ENCODE measurements at regions not wholly inside any gene's neighbourhood (a gene's known extent, or its start where the extent isn't known, plus 50 kb on each side); places are given as distances from the start of the nearest gene placed in this dataset.
A peak's percentile ranks its signal among the peaks of the same experiment; 100 is the strongest.

DNA sequence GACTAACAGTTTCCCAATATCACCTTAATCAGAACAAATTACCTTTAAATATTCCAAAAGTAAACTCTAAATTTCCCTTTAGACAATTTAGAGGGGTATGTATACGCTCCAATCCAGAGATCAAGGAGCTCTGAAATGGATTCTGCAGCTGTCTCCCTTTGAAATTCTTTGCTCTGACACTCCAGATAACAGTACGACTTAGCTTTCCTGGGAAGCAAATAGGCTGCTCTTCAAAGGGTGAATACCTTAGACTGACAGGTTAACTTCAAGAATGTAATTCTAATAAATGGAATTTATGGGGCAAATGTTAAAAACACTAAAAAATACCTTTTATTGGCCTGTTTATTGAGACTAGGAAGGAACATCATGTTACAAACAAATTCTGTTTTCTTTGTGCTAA lies 357.2 kb downstream of the USP25 start:
- no peak overlapping the region for H3K4me3 ChIP-seq (ENCODE audit: low read length)
- TF ChIP-seq, protein P1, sequence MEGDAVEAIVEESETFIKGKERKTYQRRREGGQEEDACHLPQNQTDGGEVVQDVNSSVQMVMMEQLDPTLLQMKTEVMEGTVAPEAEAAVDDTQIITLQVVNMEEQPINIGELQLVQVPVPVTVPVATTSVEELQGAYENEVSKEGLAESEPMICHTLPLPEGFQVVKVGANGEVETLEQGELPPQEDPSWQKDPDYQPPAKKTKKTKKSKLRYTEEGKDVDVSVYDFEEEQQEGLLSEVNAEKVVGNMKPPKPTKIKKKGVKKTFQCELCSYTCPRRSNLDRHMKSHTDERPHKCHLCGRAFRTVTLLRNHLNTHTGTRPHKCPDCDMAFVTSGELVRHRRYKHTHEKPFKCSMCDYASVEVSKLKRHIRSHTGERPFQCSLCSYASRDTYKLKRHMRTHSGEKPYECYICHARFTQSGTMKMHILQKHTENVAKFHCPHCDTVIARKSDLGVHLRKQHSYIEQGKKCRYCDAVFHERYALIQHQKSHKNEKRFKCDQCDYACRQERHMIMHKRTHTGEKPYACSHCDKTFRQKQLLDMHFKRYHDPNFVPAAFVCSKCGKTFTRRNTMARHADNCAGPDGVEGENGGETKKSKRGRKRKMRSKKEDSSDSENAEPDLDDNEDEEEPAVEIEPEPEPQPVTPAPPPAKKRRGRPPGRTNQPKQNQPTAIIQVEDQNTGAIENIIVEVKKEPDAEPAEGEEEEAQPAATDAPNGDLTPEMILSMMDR (conservative IDR thresholded peaks at IDR 0.05; ENCODE audit: low read length), result no peak
- DNase-seq (ENCODE audit: low read depth), result no peak

DNA sequence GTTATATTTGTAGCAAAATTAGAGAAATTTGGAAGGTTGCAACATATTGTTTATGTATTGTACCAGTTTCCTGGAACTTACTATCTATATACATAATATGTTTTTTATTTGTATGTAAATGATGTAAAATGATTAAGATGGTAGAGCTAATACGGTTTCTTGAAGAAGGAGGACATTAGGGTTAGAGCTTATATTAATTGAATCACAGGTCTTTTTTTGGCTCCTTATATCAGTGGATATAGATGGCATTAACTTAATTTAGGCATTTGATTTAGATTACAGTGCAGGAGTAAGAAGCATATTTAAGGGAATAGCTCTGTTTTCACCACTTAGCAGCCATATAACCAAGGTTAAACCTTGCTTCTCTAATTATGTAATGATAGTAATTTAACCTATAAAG lies 357.7 kb downstream of the USP25 start:
- no peak for DNase-seq (ENCODE audit: low read depth)
- TF ChIP-seq, protein P1 (conservative IDR thresholded peaks at IDR 0.05; ENCODE audit: low read length), result no peak
- no peak overlapping the region for H3K4me3 ChIP-seq (ENCODE audit: low read length)

DNA sequence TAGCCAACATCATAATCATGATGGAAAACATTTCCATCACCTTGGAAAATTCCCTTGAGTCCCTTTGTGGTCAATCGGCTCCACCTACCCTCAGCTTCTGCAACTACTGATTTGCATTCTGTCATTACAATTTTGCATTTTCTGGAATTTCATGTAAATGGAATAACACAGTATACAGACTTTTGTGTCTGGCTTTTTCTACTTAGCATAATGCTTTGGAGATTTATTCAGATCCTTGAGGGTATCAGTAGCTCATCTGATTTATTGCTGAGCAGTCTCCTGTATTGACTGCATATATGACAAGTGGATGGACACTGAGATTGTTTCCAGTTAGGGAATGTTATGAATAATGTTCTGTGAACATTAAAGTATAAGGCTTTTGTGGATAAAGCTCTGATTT lies 358.3 kb downstream of the USP25 start:
- TF ChIP-seq, protein P1 (conservative IDR thresholded peaks at IDR 0.05; ENCODE audit: low read length), result no peak
- no peak overlapping the region for H3K4me3 ChIP-seq (ENCODE audit: low read length)
- DNase-seq (ENCODE audit: low read depth), result no peak

DNA sequence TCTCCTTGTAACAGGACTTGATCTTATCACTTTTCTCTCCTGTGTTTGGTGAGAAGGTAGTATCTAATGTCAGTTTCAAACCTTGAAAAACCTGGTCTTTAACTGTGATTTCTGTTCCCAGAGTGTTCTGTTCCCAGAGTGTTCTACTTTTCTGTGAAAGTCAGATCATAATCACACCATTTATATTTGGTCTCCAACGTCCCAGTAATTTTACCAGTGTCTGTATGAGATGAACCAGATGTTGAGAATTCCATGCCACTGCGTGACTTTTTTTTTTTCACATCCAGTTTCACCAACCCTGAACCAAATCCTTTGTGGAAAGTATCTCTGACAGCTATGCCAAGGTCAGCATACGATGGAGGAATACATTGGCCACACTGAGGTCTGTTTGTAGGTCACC lies 365.2 kb downstream of the USP25 start:
- no peak overlapping the region for H3K4me3 ChIP-seq (ENCODE audit: low read length)
- DNase-seq (ENCODE audit: low read depth), result no peak
- TF ChIP-seq, protein P1 (conservative IDR thresholded peaks at IDR 0.05; ENCODE audit: low read length), result no peak

DNA sequence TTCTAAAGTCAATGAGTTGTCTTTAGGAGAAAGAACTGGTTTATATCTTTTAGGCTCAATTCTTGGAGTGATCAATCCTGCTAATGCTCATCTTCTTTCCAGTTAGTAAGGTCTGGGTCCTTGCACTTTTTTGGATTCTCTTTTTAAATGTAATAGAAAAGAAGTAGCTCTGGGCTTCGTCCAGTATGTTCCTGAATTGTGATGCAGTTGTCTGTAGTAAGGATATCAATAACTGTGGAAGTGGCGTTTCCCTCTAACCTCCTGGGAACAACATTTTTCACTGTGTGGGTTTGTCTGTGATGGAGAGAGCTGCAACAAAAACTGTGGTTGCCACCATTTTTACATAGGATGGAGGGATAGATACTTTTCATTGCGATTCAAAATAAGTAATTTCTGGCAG lies 367.2 kb downstream of the USP25 start:
- H3K4me3 ChIP-seq (ENCODE audit: low read length), result no peak overlapping the region
- no peak for DNase-seq (ENCODE audit: low read depth)
- TF ChIP-seq, protein P1 (conservative IDR thresholded peaks at IDR 0.05; ENCODE audit: low read length), result no peak

DNA sequence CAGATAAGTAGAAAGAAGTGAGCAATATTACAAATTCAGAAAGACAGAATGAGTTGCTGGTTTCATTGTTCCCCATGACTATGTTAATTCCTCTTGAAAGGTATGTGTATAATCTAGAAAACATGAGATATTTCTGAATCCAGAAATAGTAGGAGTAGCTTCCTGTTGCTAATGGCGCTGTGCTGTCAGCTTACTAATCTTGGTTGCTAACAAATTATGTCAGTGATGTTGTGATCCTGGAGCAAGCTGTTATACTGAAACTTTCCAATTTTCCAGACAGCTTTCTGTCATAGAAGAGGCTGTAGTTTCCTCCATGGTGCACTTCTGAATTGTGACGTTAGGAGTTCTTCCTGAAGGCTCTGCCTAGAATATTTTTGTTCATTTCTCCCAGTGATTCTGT lies 372.3 kb downstream of the USP25 start:
- DNase-seq (ENCODE audit: low read depth), result peak; percentile 4
- TF ChIP-seq, protein P1 (conservative IDR thresholded peaks at IDR 0.05; ENCODE audit: low read length), result no peak; the same call in 1 of the 2 replicates
- no peak overlapping the region for H3K4me3 ChIP-seq (ENCODE audit: low read length)

DNA sequence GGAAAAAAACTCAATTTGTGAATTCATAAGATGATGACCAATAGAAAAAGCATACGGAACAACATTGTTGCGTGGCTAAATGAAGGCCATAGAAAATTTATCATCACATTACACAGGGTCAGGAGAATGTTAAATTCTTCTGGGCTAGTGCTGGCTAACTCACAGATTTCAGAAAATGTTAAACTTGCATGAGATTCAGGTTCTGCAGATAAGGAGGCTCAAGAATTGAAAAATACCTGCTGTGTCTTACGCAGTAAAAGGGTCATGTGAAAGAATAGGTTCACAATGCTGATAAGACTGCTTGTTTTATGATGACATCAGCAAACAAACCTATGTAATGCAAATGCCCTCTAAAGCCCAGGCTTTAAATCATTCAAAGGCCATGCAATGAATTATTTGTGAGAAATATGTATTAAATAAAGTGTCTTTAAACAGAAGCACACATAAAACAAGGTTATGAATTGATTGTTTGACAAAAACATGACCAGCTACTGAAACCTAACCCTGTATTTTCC lies 378.8 kb downstream of the USP25 start:
- TF ChIP-seq, protein P1 (conservative IDR thresholded peaks at IDR 0.05; ENCODE audit: low read length), result no peak
- H3K4me3 ChIP-seq (ENCODE audit: low read length), result no peak overlapping the region
- no peak for DNase-seq (ENCODE audit: low read depth)

Data from AG10803 (cell line).